Keratinocyte (primary cell): ENCODE measurements at regions not wholly inside any gene's neighbourhood (a gene's known extent, or its start where the extent isn't known, plus 50 kb on each side); places are given as distances from the start of the nearest gene placed in this dataset.

Experiments used
- DNase-seq: peaks from one replicate; pipeline ENCODE4 v3.0.0-alpha.2; 2011; ENCODE audit warnings: low read depth, missing footprints, low spot score
- FAIRE-seq: peaks from 2 replicates; lab custom pipeline; 2011; peaks lifted over from hg19 to GRCh38; lab: Jason Lieb, UNC
- H2AFZ ChIP-seq: 2 replicates; pipeline ENCODE4 v1.6.0; 2012; ENCODE audit warnings: low read length, control low read depth, inconsistent platforms; ENCODE audit not compliant: control insufficient read depth
- H3K27ac ChIP-seq: 2 replicates; pipeline ENCODE4 v1.5.1; 2011; ENCODE audit warnings: low read length; ENCODE audit not compliant: control insufficient read depth, insufficient read depth
- H3K27me3 ChIP-seq: 3 replicates; pipeline ENCODE4 v1.6.0; 2011; ENCODE audit warnings: low read length; ENCODE audit not compliant: control insufficient read depth, insufficient read depth; ENCODE audit errors: extremely low read depth
- H3K36me3 ChIP-seq, 2 experiments: 2 replicates in 1 of 2; 3 replicates in 1 of 2; pipeline ENCODE4 v1.5.1; 2011; ENCODE audit warnings: low read length in 2 of 2, mild to moderate bottlenecking in 1 of 2; ENCODE audit not compliant: control insufficient read depth in 2 of 2, insufficient read depth in 2 of 2; ENCODE audit errors: extremely low read depth in 1 of 2
- H3K4me1 ChIP-seq: 3 replicates; pipeline ENCODE4 v1.5.1; 2011; ENCODE audit warnings: low read length; ENCODE audit not compliant: control insufficient read depth, insufficient read depth; ENCODE audit errors: extremely low read depth
- H3K4me2 ChIP-seq: 3 replicates; pipeline ENCODE4 v1.6.0; 2011; ENCODE audit warnings: low read depth, low read length; ENCODE audit not compliant: control insufficient read depth, insufficient read depth; ENCODE audit errors: extremely low read depth
- H3K4me3 ChIP-seq, 3 experiments: fragments of 200-600 bp in 1 of 3; sonication (generic) in 1 of 3; 2 replicates in 2 of 3; 3 replicates in 1 of 3; pipeline ENCODE4 v1.5.1; 2011 to 2016; ENCODE audit warnings: low read length in 3 of 3, mild to moderate bottlenecking in 3 of 3, control low read depth in 2 of 3, inconsistent platforms in 1 of 3, low read depth in 1 of 3, mixed read lengths in 1 of 3, mixed run types in 1 of 3, moderate library complexity in 1 of 3; ENCODE audit not compliant: control insufficient read depth in 2 of 3, insufficient read depth in 2 of 3; ENCODE audit errors: extremely low read depth in 1 of 3
- H3K79me2 ChIP-seq: 2 replicates; pipeline ENCODE4 v1.6.0; 2012; ENCODE audit warnings: low read length; ENCODE audit not compliant: control insufficient read depth, insufficient read depth
- H3K9ac ChIP-seq: 3 replicates; pipeline ENCODE4 v1.6.0; 2011; ENCODE audit warnings: low read length; ENCODE audit not compliant: control insufficient read depth, insufficient read depth; ENCODE audit errors: extremely low read depth
- H3K9me1 ChIP-seq: 3 replicates; pipeline ENCODE4 v1.6.0; 2011; ENCODE audit warnings: low read length; ENCODE audit not compliant: control insufficient read depth, insufficient read depth; ENCODE audit errors: extremely low read depth
- H3K9me3 ChIP-seq: 2 replicates; pipeline ENCODE4 v1.5.1; 2012; ENCODE audit warnings: low read depth, low read length; ENCODE audit not compliant: control insufficient read depth
- H4K20me1 ChIP-seq: 3 replicates; pipeline ENCODE4 v1.6.0; 2011; ENCODE audit warnings: low read length; ENCODE audit not compliant: control insufficient read depth, insufficient read depth; ENCODE audit errors: extremely low read depth
- EZH2 ChIP-seq: IDR thresholded peaks from one replicate; pipeline ENCODE4 v1.6.1; 2012; ENCODE audit warnings: inconsistent platforms, mild to moderate bottlenecking, low read length, moderate library complexity
- dilution Hi-C: fragments of 300-500 bp; cut with MboI; formaldehyde crosslinking; loops from one replicate; pipeline ENCODE4 v1.7.0; 2020; ENCODE audit warnings: low sequenced_read_pairs; ENCODE audit not compliant: extremely low pct_ligation_motif_present
- TF ChIP-seq, protein P1 (sequence below), 3 experiments: IDR thresholded peaks in 1 of 3; conservative IDR thresholded peaks in 1 of 3; optimal IDR thresholded peaks in 1 of 3; 2 replicates in 2 of 3; 3 replicates in 1 of 3; pipeline versions ENCODE3 to v1.5.1; 2011; ENCODE audit warnings: low read length in 3 of 3, mild to moderate bottlenecking in 3 of 3, moderate library complexity in 2 of 3, control low read depth in 1 of 3, inconsistent platforms in 1 of 3; ENCODE audit not compliant: insufficient read depth in 2 of 3; ENCODE audit errors: extremely low read depth in 1 of 3

DNA sequence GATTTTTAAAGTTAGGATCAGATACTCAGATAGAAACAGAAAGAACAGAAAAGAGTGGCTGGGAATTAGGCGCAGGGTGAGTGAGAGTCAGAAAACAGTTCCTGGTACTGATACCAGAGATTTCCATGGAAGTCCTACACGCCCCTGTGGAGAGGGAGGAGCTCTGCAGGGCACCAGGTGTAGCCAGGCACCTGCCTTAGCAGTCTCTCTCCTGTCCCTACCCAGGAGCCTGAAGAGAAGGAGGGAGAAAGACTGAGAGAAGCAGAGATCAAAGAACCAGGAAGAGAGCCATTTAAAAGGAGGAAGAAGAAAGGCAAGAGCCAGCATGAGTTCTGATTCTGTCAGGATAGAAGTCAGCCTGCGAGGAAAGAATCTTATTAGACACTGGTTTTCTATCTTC is 65.0 kb downstream of the CBLN1 start:
- no peak overlapping the region for H3K27ac ChIP-seq
- no peaks in the 10 kb centered on the region for H3K4me1 ChIP-seq
- H3K4me3 ChIP-seq = no peak overlapping the region
- H3K36me3 ChIP-seq = no peaks in the 10 kb centered on the region
- dilution Hi-C loops = no loop called here
- FAIRE-seq = no peak
- no peak overlapping the region for H2AFZ ChIP-seq
- H3K27me3 ChIP-seq = no peaks in the 10 kb centered on the region
- H3K9ac ChIP-seq = no peak overlapping the region
- no peaks in the 10 kb centered on the region for H3K9me3 ChIP-seq
- no peak for DNase-seq
- no peak overlapping the region for H3K4me2 ChIP-seq
- no peaks in the 10 kb centered on the region for H3K9me1 ChIP-seq
- no peaks in the 10 kb centered on the region for H4K20me1 ChIP-seq
- H3K79me2 ChIP-seq = no peaks in the 10 kb centered on the region
- TF ChIP-seq EZH2 = no peak
- TF ChIP-seq, protein P1, sequence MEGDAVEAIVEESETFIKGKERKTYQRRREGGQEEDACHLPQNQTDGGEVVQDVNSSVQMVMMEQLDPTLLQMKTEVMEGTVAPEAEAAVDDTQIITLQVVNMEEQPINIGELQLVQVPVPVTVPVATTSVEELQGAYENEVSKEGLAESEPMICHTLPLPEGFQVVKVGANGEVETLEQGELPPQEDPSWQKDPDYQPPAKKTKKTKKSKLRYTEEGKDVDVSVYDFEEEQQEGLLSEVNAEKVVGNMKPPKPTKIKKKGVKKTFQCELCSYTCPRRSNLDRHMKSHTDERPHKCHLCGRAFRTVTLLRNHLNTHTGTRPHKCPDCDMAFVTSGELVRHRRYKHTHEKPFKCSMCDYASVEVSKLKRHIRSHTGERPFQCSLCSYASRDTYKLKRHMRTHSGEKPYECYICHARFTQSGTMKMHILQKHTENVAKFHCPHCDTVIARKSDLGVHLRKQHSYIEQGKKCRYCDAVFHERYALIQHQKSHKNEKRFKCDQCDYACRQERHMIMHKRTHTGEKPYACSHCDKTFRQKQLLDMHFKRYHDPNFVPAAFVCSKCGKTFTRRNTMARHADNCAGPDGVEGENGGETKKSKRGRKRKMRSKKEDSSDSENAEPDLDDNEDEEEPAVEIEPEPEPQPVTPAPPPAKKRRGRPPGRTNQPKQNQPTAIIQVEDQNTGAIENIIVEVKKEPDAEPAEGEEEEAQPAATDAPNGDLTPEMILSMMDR (optimal IDR thresholded peaks at IDR 0.05 in 1 of 3, IDR thresholded peaks at IDR 0.05 in 1 of 3, conservative IDR thresholded peaks at IDR 0.05 in 1 of 3; ENCODE audit: extremely low read depth in 1 of 3, insufficient read depth in 2 of 3, low read length in 3 of 3) = no peak

DNA sequence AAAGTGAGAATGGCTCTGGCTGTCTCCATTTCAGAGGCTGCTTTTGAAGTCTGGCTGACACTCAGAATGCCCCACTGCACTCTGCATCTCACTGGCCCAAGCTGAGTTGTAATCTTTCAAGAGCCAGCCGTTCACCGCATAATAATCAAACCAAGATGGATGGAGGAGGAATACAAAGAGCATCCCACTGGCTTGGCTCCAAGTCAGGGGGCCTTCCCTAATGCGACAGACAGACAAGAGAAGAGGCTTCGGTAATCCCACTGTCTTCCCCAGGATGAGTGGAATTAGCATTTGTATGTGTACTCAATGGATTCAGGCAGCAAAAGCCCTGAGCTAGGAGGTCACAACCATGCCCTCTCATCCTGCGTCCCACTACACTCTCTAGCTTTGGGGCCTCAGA is 68.0 kb downstream of the CBLN1 start:
- no peak for TF ChIP-seq EZH2
- TF ChIP-seq, protein P1 (optimal IDR thresholded peaks at IDR 0.05 in 1 of 3, IDR thresholded peaks at IDR 0.05 in 1 of 3, conservative IDR thresholded peaks at IDR 0.05 in 1 of 3; ENCODE audit: extremely low read depth in 1 of 3, insufficient read depth in 2 of 3, low read length in 3 of 3) = no peak
- Histone ChIP-seq H3K9me3 (no peaks in the 10 kb centered on the region), H3K4me3 (no peak overlapping the region), H3K27me3 (no peaks in the 10 kb centered on the region), H3K4me2 (no peak overlapping the region), H4K20me1 (no peaks in the 10 kb centered on the region), H2AFZ (no peak overlapping the region), H3K9ac (no peak overlapping the region), H3K36me3 (no peaks in the 10 kb centered on the region), H3K4me1 (no peaks in the 10 kb centered on the region), H3K79me2 (no peaks in the 10 kb centered on the region), H3K9me1 (no peaks in the 10 kb centered on the region), H3K27ac (no peak overlapping the region)
- FAIRE-seq (no peak), DNase-seq (no peak)
- dilution Hi-C loops = no loop called here
